HG02623 (cell line): ENCODE measurements at regions not wholly inside any gene's neighbourhood (a gene's known extent, or its start where the extent isn't known, plus 50 kb on each side); places are given as distances from the start of the nearest gene placed in this dataset.

Experiments
- ATAC-seq: cut with Tn5 transposase; IDR thresholded peaks from one replicate; pipeline ENCODE4 v1.9.1; 2021; ENCODE audit warnings: moderate library complexity; ENCODE audit not compliant: unreplicated experiment

DNA sequence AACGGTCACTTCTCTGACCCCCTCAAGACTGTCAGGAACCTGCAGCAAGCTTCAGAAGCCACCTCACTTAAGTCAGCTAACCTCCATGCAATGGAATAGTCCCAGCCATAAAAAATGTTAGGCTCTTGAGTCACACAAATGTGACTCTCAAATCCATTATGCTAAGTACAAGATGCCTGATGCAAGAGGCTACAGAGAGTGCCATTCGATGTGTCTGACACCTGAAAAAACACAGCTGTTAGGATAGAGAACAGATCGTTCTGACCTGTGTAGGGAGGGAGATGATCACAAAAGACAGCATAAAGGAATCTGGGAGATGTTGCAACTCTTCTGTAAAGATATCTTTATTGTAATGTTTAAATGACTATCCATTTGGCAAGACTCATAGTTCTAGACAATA is 712.4 kb downstream of the TBC1D22A start:
- ATAC-seq: no peak

- ATAC-seq: no peak
These were observed 712.0 kb downstream of the TBC1D22A start for GRCh38 chr22:47474464-47474863.

GRCh38 chr22:47472636-47473035 is 710.2 kb downstream of the TBC1D22A start:
- ATAC-seq: no peak

DNA sequence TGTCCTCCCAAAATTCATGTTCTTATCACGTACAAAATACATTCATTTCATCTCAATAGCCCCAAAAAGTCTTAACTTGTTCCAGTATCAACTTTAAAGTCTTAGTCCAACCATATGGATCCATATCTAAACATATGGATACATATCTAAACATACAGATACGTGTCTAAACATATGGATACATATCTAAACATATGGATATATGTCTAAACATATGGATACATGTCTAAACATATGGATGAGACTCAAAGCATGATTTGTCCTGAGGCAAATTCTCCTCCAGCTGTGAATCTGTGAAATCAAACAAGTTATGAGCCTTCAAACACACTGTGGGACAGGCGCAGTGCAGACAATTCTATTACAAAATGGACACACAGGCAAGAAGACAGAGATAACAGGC is 709.0 kb downstream of the TBC1D22A start:
- no peak for ATAC-seq

GRCh38 chr22:47465809-47466208 is 703.4 kb downstream of the TBC1D22A start:
- ATAC-seq: no peak

DNA sequence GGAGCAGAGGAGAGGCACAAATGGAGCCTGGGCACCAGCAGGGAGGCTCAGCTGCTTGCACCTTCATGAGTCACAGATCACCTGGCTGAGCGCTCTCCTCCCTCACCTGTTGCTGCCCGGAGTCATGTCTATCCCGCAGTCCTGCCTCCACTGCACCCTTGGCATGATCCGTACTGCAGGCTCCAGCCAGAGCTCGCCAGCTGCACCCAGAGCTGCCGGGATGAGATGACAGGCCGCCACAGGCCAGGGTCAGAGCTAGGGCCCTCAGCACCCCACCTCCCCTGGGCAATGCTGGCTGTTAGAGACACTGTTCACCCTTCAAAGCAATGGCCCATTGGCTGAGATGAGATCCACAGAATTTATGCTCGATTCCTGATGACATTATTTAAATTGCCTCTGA is 702.8 kb downstream of the TBC1D22A start:
- no peak for ATAC-seq

DNA sequence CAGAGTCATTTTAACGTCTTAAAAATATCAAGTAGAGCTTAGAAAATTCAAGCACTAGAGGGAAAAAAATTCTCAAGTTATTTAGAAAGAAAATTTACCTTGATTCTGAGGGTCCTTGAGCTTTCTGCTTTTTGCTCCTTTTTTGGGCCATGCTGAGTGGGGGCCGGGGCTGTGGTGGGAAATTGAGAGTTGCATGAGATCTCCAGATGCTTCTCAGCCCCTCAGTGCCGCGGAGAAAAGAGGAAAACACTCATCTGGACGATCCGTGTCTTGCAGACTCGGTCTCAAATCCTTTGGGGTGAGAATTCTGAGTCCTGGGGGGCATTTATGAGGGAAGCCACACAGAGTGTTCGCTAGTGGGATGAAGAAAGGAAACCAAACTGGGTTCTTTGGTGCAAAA is 700.8 kb downstream of the TBC1D22A start:
- no peak for ATAC-seq

GRCh38 chr22:47460861-47461260 is 698.4 kb downstream of the TBC1D22A start:
- ATAC-seq: no peak

GRCh38 chr22:47460176-47460575 is 697.7 kb downstream of the TBC1D22A start:
- no peak for ATAC-seq

- no peak for ATAC-seq
These were observed 695.9 kb downstream of the TBC1D22A start for GRCh38 chr22:47458348-47458747.

GRCh38 chr22:47457509-47458300 is 695.3 kb downstream of the TBC1D22A start:
- no peak for ATAC-seq

DNA sequence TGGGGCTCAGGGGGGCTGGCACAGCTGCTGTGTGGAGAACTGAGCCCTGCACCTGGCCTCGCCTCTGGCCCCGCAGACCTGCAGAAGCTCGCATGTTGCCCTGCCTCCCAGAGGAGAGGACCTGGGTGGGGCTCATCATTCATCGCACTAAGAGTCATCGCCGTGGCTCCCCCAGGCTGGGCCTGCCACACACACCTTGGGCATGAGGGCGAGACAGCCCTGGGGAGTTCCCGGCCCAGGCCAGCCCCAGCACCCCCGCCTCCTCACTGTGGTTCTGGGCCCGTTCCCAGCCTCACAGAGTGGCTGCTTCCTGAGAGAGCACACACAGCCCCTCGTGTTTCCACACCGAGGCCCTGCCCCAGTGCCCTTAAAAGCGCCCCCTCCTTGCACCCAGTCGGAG is 694.6 kb downstream of the TBC1D22A start:
- ATAC-seq: no peak

DNA sequence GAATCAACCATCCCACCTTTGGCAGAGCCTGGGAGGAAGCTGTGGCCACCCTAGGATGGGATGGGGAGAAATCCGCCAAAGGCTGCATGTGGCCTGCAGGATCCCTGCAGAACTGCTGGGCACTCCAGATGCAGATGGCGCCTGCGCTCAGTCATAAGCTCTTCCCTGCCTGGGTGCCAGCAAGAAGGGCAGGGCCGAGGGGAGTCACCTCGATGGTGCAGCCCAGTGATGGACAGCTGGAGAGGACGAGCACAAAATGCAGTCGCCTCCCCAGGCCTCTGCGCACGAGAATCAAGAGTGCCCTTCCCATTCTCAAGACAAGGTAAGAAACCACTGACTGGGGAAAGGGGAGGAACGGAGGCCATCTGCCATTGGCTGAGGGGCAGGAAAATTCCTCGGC is 693.6 kb downstream of the TBC1D22A start:
- ATAC-seq: no peak

DNA sequence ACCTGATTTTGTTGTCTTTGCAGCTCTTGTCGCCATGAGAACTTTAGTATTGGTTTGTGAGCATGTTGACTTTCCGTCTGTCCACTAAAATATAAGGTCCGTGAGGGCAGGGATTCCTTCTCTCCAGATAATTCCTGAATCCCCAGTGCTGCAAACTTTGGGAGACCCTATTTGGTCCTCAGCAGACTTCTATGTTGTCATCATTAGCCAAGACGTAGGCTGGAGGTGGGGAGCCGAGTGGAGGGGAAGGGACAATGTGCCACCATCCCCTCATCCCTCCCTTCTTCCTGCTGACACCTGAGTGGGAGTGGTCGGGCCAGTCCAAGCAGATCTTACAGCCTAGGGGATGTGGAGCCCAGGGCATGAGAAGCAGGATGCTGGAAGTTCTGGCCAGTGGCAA is 690.6 kb downstream of the TBC1D22A start:
- no peak for ATAC-seq

DNA sequence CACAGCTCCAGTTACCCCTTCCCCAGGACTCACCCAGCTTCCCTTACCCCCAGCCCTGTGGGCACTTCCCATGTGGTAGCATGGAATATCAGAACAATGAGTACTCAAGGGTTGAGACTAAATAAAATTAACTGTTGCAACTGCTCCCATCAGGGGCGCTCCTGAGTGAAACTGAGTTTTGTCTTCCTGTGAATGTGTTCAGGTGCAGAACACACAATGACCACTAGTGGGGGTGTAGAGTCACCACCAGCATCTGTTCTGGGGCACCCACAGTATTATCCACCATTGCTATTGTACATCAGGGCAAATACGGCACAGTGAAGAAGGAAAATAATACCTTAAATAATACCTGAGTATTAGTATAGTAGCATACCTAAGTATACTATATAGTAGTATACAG is 689.7 kb downstream of the TBC1D22A start:
- no peak for ATAC-seq

DNA sequence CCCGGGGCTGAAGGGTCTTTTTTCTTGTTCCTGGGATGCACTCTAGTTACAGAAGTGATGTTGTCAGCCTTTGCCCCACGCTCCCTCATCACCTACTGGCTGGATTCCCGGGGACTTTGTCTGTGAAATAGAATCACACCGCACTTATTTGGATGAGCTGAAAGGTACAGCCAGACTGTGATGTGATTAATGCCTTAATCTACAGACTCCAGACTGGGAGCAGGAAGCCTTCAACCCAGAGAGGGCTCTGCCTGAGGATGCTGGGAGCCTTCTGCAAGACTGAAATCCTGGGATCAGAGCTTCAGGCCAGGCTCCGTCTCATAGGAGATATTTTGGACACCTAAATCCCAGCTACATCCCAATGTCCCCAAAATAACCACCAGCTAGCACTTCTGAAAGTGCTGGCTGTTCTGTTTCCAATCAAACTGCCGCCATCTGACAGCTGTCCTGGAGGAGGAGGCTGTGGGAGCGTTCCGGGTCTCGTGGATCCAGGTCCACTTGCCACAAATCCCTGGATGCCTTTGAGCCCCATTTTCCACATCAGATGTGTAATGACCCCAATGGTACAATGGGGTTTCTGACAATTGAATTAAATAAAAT is 688.5 kb downstream of the TBC1D22A start:
- ATAC-seq: no peak

DNA sequence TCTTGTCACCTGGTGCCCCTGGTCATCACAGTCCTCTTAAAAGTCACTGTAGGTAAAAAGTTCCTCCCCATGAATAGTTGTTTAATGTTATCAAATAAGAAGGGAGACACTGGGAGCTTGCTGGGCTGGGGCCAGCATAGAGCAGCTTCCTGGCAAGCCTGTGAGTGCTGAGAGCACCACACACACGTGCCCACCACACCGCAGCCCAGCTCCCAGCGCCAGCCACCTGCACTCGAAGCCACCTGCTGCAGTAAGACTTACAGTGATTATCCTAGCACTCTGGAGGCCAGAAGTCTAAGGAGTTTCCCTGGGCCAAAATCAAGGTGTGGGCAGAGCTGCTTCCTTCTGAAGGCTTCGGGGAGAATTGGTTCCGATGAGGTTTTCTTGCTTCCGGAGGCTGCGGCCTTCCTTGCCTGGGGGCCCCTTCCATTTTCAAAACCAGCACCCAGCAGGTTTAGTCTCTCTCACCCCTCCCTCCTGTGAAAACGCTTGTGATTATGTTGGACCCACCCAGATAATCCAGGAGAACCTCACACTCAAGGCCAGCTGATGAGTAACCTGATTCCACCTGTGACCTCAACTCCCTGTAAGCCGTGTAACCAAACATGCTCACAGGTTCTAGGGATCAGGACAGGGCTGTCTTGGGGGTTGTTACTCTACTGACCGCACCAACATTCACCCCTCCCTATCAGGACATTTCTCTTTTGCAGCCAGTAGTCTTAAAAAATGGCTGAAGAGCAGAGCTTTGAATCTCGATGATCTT is 687.2 kb downstream of the TBC1D22A start:
- ATAC-seq: no peak

GRCh38 chr22:47448231-47449223 is 686.1 kb downstream of the TBC1D22A start:
- no peak for ATAC-seq

GRCh38 chr22:47446821-47447810 is 684.7 kb downstream of the TBC1D22A start:
- no peak for ATAC-seq

GRCh38 chr22:47446331-47446730 is 683.9 kb downstream of the TBC1D22A start:
- no peak for ATAC-seq
